DMS153 treated with DMSO at 0.1 percent for 48 hours (cell line): ENCODE measurements at regions not wholly inside any gene's neighbourhood (a gene's known extent, or its start where the extent isn't known, plus 50 kb on each side); places are given as distances from the start of the nearest gene placed in this dataset.
"Not testable (repeated sequence)": the region's sequence is repeated elsewhere in the genome, so short reads cannot be mapped to it uniquely, and the experiment has no call there.

ENCODE experiments used
- DNase-seq: peaks from one replicate; lab custom pipeline; 2025; ENCODE audit not compliant: unreplicated experiment; lab: John Stamatoyannopoulos, UW

GRCh38 chr4:79178760-79179159 is 147.1 kb downstream of the NAA11 start:
- no peak for DNase-seq

GRCh38 chr4:79177388-79177787 is 148.5 kb downstream of the NAA11 start:
- no peak for DNase-seq

GRCh38 chr4:79176351-79176750 is 149.5 kb downstream of the NAA11 start:
- no peak for DNase-seq

- no peak for DNase-seq
Measured at GRCh38 chr4:79175716-79176115, 150.1 kb downstream of the NAA11 start.

GRCh38 chr4:79174490-79175252 is 151.2 kb downstream of the NAA11 start:
- DNase-seq = no peak

- no peak for DNase-seq
Measured at GRCh38 chr4:79173186-79173585, 152.7 kb downstream of the NAA11 start.

- no peak for DNase-seq
Measured at GRCh38 chr4:79170077-79170476, 155.8 kb downstream of the NAA11 start.

- DNase-seq = no peak
Measured at GRCh38 chr4:79164907-79165610, 160.8 kb downstream of the NAA11 start.

- no peak for DNase-seq
Measured at GRCh38 chr4:79163981-79164490, 161.8 kb downstream of the NAA11 start.

- DNase-seq = no peak
Measured at GRCh38 chr4:79160962-79161361, 164.9 kb downstream of the NAA11 start.

- DNase-seq = not testable (repeated sequence)
Measured at GRCh38 chr4:79158705-79159104, 167.2 kb downstream of the NAA11 start.

GRCh38 chr4:79155336-79155735 is 170.5 kb downstream of the NAA11 start:
- no peak for DNase-seq

GRCh38 chr4:79150820-79151416 is 174.9 kb downstream of the NAA11 start:
- no peak for DNase-seq

GRCh38 chr4:79148369-79148768 is 177.5 kb downstream of the NAA11 start:
- DNase-seq = no peak

GRCh38 chr4:79147251-79147650 is 178.6 kb downstream of the NAA11 start:
- no peak for DNase-seq

GRCh38 chr4:79141530-79141929 is 184.3 kb downstream of the NAA11 start:
- DNase-seq = no peak

- no peak for DNase-seq
Measured at GRCh38 chr4:79134767-79135166, 191.1 kb downstream of the NAA11 start.

- no peak for DNase-seq
Measured at GRCh38 chr4:79132826-79133225, 193.0 kb downstream of the NAA11 start.

- DNase-seq = no peak
Measured at GRCh38 chr4:79121875-79122358, 182.7 kb upstream of the PAQR3 start.

- DNase-seq = no peak
Measured at GRCh38 chr4:79121223-79121622, 182.0 kb upstream of the PAQR3 start.

- not testable (repeated sequence) for DNase-seq
Measured at GRCh38 chr4:79117051-79117450, 177.8 kb upstream of the PAQR3 start.

- DNase-seq = no peak
Measured at GRCh38 chr4:79107014-79107413, 167.8 kb upstream of the PAQR3 start.
